ENCODE measurements at regions not wholly inside any gene's neighbourhood (a gene's known extent, or its start where the extent isn't known, plus 50 kb on each side); places are given as distances from the start of the nearest gene placed in this dataset.
A peak's percentile ranks its signal among the peaks of the same experiment; 100 is the strongest.

GRCh38 chr18:27899893-27900292 lies 277.0 kb downstream of the CDH2 start:
- no peak overlapping the region for H3K27ac ChIP-seq

GRCh38 chr18:27894746-27895145 lies 282.2 kb downstream of the CDH2 start:
- no peak for DNase-seq (ENCODE audit: low read depth, low spot score)
- H3K27ac ChIP-seq: no peak overlapping the region

More at GRCh38 chr18:27899893-27900292, 277.0 kb downstream of the CDH2 start:
- no peak for DNase-seq (ENCODE audit: low read depth, low spot score)

GRCh38 chr18:27887711-27888495 lies 289.0 kb downstream of the CDH2 start:
- no peak for DNase-seq (ENCODE audit: low read depth, low spot score)
- H3K27ac ChIP-seq: peak overlapping the region; percentile 19

- peak; percentile 14 for DNase-seq (ENCODE audit: low read depth, low spot score)
- H3K27ac ChIP-seq: peak overlapping the region; percentile 19
Measured at GRCh38 chr18:27887287-27887686, 289.6 kb downstream of the CDH2 start.

- DNase-seq (ENCODE audit: low read depth, low spot score): no peak
- no peak overlapping the region for H3K27ac ChIP-seq
Measured at GRCh38 chr18:27879540-27879939, 297.4 kb downstream of the CDH2 start.

GRCh38 chr18:27871726-27872125 lies 305.2 kb downstream of the CDH2 start:
- no peak for DNase-seq (ENCODE audit: low read depth, low spot score)

GRCh38 chr18:27869735-27870134 lies 307.2 kb downstream of the CDH2 start:
- no peak overlapping the region for H3K27ac ChIP-seq
- no peak for DNase-seq (ENCODE audit: low read depth, low spot score)

More at GRCh38 chr18:27871726-27872125, 305.2 kb downstream of the CDH2 start:
- H3K27ac ChIP-seq: no peak overlapping the region

- DNase-seq (ENCODE audit: low read depth, low spot score): no peak
Measured at GRCh38 chr18:27865431-27865830, 311.5 kb downstream of the CDH2 start.

GRCh38 chr18:27863780-27864430 lies 313.0 kb downstream of the CDH2 start:
- no peak overlapping the region for H3K27ac ChIP-seq
- DNase-seq (ENCODE audit: low read depth, low spot score): no peak

More at GRCh38 chr18:27865431-27865830, 311.5 kb downstream of the CDH2 start:
- no peak overlapping the region for H3K27ac ChIP-seq

GRCh38 chr18:27862041-27862682 lies 314.8 kb downstream of the CDH2 start:
- DNase-seq (ENCODE audit: low read depth, low spot score): no peak
- no peak overlapping the region for H3K27ac ChIP-seq

GRCh38 chr18:27861539-27861938 lies 315.4 kb downstream of the CDH2 start:
- no peak for DNase-seq (ENCODE audit: low read depth, low spot score)
- H3K27ac ChIP-seq: no peak overlapping the region

- no peak for DNase-seq (ENCODE audit: low read depth, low spot score)
- H3K27ac ChIP-seq: peak overlapping the region; percentile 43
Measured at GRCh38 chr18:27860701-27861107, 316.2 kb downstream of the CDH2 start.

- H3K27ac ChIP-seq: peak overlapping the region; percentile 43
- peak; percentile 78 for DNase-seq (ENCODE audit: low read depth, low spot score)
Measured at GRCh38 chr18:27860011-27860410, 316.9 kb downstream of the CDH2 start.

- DNase-seq (ENCODE audit: low read depth, low spot score): no peak
- no peak overlapping the region for H3K27ac ChIP-seq
Measured at GRCh38 chr18:27856820-27857219, 320.1 kb downstream of the CDH2 start.

- no peak overlapping the region for H3K27ac ChIP-seq
- DNase-seq (ENCODE audit: low read depth, low spot score): no peak
Measured at GRCh38 chr18:27855486-27855885, 321.4 kb downstream of the CDH2 start.

GRCh38 chr18:27854631-27855030 lies 322.3 kb downstream of the CDH2 start:
- no peak for DNase-seq (ENCODE audit: low read depth, low spot score)
- no peak overlapping the region for H3K27ac ChIP-seq

- no peak for DNase-seq (ENCODE audit: low read depth, low spot score)
- no peak overlapping the region for H3K27ac ChIP-seq
Measured at GRCh38 chr18:27848336-27848735, 328.6 kb downstream of the CDH2 start.

- DNase-seq (ENCODE audit: low read depth, low spot score): no peak
- no peak overlapping the region for H3K27ac ChIP-seq
Measured at GRCh38 chr18:27847412-27847811, 329.5 kb downstream of the CDH2 start.

GRCh38 chr18:27845897-27846296 lies 331.0 kb downstream of the CDH2 start:
- DNase-seq (ENCODE audit: low read depth, low spot score): no peak
- H3K27ac ChIP-seq: no peak overlapping the region

- DNase-seq (ENCODE audit: low read depth, low spot score): no peak
- H3K27ac ChIP-seq: no peak overlapping the region
Measured at GRCh38 chr18:27843783-27844777, 332.9 kb downstream of the CDH2 start.
